HEK293 (cell line): ENCODE measurements at regions not wholly inside any gene's neighbourhood (a gene's known extent, or its start where the extent isn't known, plus 50 kb on each side); places are given as distances from the start of the nearest gene placed in this dataset.
"Not testable (repeated sequence)": the region's sequence is repeated elsewhere in the genome, so short reads cannot be mapped to it uniquely, and the experiment has no call there.

Experiments
- CTCF ChIP-seq: fragments of 450-650 bp; formaldehyde crosslinking; IDR thresholded peaks from 2 replicates; pipeline ENCODE4 v1.5.1; 2016; ENCODE audit warnings: missing biosample characterization, missing genetic modification characterization
- KLF17 ChIP-seq: fragments of 450-650 bp; formaldehyde crosslinking; IDR thresholded peaks from 2 replicates; pipeline ENCODE4 v1.5.1; 2016; ENCODE audit warnings: missing biosample characterization, missing genetic modification characterization
- SCRT2 ChIP-seq: fragments of 450-650 bp; formaldehyde crosslinking; IDR thresholded peaks from 2 replicates; pipeline ENCODE4 v1.5.1; 2016; ENCODE audit warnings: missing biosample characterization, missing genetic modification characterization
- ZBTB49 ChIP-seq: fragments of 450-650 bp; formaldehyde crosslinking; IDR thresholded peaks from 2 replicates; pipeline ENCODE4 v1.5.1; 2016; ENCODE audit warnings: missing biosample characterization, missing genetic modification characterization, low read depth
- ZNF19 ChIP-seq: fragments of 450-650 bp; formaldehyde crosslinking; IDR thresholded peaks from 2 replicates; pipeline ENCODE4; 2016; ENCODE audit warnings: missing biosample characterization, missing genetic modification characterization, low read depth
- ZNF529 ChIP-seq: fragments of 450-650 bp; formaldehyde crosslinking; IDR thresholded peaks from 2 replicates; pipeline ENCODE4 v1.5.1; 2017; ENCODE audit warnings: missing genetic modification characterization, missing biosample characterization; ENCODE audit not compliant: insufficient replicate concordance
- ZNF621 ChIP-seq: fragments of 450-650 bp; formaldehyde crosslinking; IDR thresholded peaks from 2 replicates; pipeline ENCODE4 v1.5.1; 2017; ENCODE audit warnings: missing biosample characterization, missing genetic modification characterization
- ZNF707 ChIP-seq: fragments of 450-650 bp; formaldehyde crosslinking; IDR thresholded peaks from 2 replicates; pipeline ENCODE4 v1.5.1; 2016; ENCODE audit warnings: missing biosample characterization, missing genetic modification characterization
- ZNF792 ChIP-seq: fragments of 450-650 bp; formaldehyde crosslinking; IDR thresholded peaks from 2 replicates; pipeline ENCODE4 v1.5.1; 2016; ENCODE audit warnings: missing biosample characterization, missing genetic modification characterization
- ZNF830 ChIP-seq: fragments of 450-650 bp; IDR thresholded peaks from 2 replicates; pipeline ENCODE4 v1.5.0; 2018; ENCODE audit warnings: missing biosample characterization, missing genetic modification characterization, low read depth, mild to moderate bottlenecking, moderate library complexity

GRCh38 chr9:85824949-85825348, 83.2 kb upstream of the AGTPBP1 start:
- not testable (repeated sequence) for TF ChIP-seq ZNF792 (tag by site-specific recombination); ZNF19 (tag by site-specific recombination); ZNF707 (tag by site-specific recombination); CTCF (tag by site-specific recombination); KLF17 (tag by site-specific recombination); SCRT2 (tag by site-specific recombination); ZNF621 (tag by site-specific recombination); ZNF830; ZNF529 (tag by site-specific recombination); ZBTB49 (tag by site-specific recombination)
